GM12878 (cell line): ENCODE measurements at regions not wholly inside any gene's neighbourhood (a gene's known extent, or its start where the extent isn't known, plus 50 kb on each side); places are given as distances from the start of the nearest gene placed in this dataset.
A peak's percentile ranks its signal among the peaks of the same experiment; 100 is the strongest.

Experiments used
- ATAC-seq: fragments of 200-7000 bp; cut with Tn5 transposase; 3 replicates; pipeline ENCODE4 v1.9.1; 2020; ENCODE audit warnings: mild to moderate bottlenecking, moderate library complexity
- BruUV-seq: library from RNA; stranded (reverse); fragments of 400-500 nt; replicated peaks from 2 replicates; lab custom pipeline; 2021; lab: Mats Ljungman, UMichigan
- CTCF ChIA-PET: fragments of 300-600 bp; sonication (Branson Sonifier 250); formaldehyde crosslinking; extraction: SDS; loops from one replicate; lab custom pipeline; 2021; ENCODE audit warnings: inconsistent platforms; lab: Yijun Ruan, JAX
- POLR2A ChIA-PET: fragments of 350-600 bp; formaldehyde crosslinking; extraction: SDS; loops from one replicate; lab custom pipeline; 2021; ENCODE audit warnings: inconsistent platforms; lab: Charles Lee
- RAD21 ChIA-PET: fragments of 300-600 bp; sonication (Branson Sonifier 250); formaldehyde crosslinking; loops from one replicate; lab custom pipeline; 2023; ENCODE audit warnings: antibody characterized with exemption; ENCODE audit not compliant: unreplicated experiment; lab: Charles Lee
- SMC1A ChIA-PET: fragments of 300-600 bp; sonication (Branson Sonifier 250); formaldehyde crosslinking; loops from one replicate; lab custom pipeline; 2023; ENCODE audit not compliant: unreplicated experiment, uncharacterized antibody; lab: Charles Lee
- DNase-seq: peaks from one replicate; pipeline ENCODE4 v3.0.0-alpha.2; 2011; ENCODE audit warnings: low read depth, low spot score
- FAIRE-seq: peaks from 3 replicates; lab custom pipeline; 2011; peaks lifted over from hg19 to GRCh38; lab: Jason Lieb, UNC
- H2AFZ ChIP-seq: 2 replicates; pipeline ENCODE4 v1.6.0; 2011; ENCODE audit warnings: low read depth, low read length, control low read depth; ENCODE audit not compliant: control insufficient read depth
- H3K27ac ChIP-seq: 2 replicates; pipeline ENCODE4 v1.5.1; 2011; ENCODE audit warnings: control low read depth; ENCODE audit not compliant: control insufficient read depth, insufficient read depth
- H3K27me3 ChIP-seq, 2 experiments: replicated peaks in 1 of 2; 2 replicates each; pipeline versions ENCODE4 v1.6.0 to v1.6.1; 2011; ENCODE audit warnings: low read length in 1 of 2; ENCODE audit not compliant: control insufficient read depth in 2 of 2, insufficient read depth in 2 of 2
- H3K36me3 ChIP-seq, 2 experiments: 2 replicates each; pipeline ENCODE4 v1.5.1; 2011; ENCODE audit warnings: low read length in 1 of 2; ENCODE audit not compliant: control insufficient read depth in 2 of 2, insufficient read depth in 2 of 2
- H3K4me1 ChIP-seq: 2 replicates; pipeline ENCODE4 v1.6.1; 2011; ENCODE audit warnings: mild to moderate bottlenecking, low read length, moderate library complexity, mixed read lengths; ENCODE audit not compliant: control insufficient read depth, insufficient read depth
- H3K4me2 ChIP-seq: 2 replicates; pipeline ENCODE4 v1.6.0; 2011; ENCODE audit warnings: control low read depth; ENCODE audit not compliant: control insufficient read depth, insufficient read depth
- H3K4me3 ChIP-seq: fragments of 200-600 bp; sonication (generic); 2 replicates; pipeline ENCODE4 v1.5.1; 2016
- H3K79me2 ChIP-seq: 2 replicates; pipeline ENCODE4 v1.6.0; 2011; ENCODE audit warnings: low read length; ENCODE audit not compliant: control insufficient read depth, insufficient read depth
- H3K9ac ChIP-seq: 2 replicates; pipeline ENCODE4 v1.8.0; 2011; ENCODE audit warnings: low read length, control low read depth, mixed read lengths; ENCODE audit not compliant: control insufficient read depth, insufficient read depth
- H3K9me3 ChIP-seq: replicated peaks from 3 replicates; pipeline ENCODE4 v1.5.1; 2011; ENCODE audit warnings: mild to moderate bottlenecking, low read length; ENCODE audit not compliant: control insufficient read depth, insufficient read depth
- H4K20me1 ChIP-seq: 2 replicates; pipeline ENCODE4 v1.6.0; 2011; ENCODE audit not compliant: control insufficient read depth, insufficient read depth
- ATF7 ChIP-seq: fragments of 450-650 bp; IDR thresholded peaks from 2 replicates; pipeline ENCODE4 v1.6.1; 2016; ENCODE audit warnings: low read depth, mild to moderate bottlenecking
- BCL3 ChIP-seq: IDR thresholded peaks from 2 replicates; pipeline ENCODE4 v1.6.1; 2011; ENCODE audit warnings: borderline replicate concordance, low read depth, mild to moderate bottlenecking, moderate library complexity, low read length; ENCODE audit not compliant: insufficient read depth, poor library complexity, severe bottlenecking
- EZH2 ChIP-seq: IDR thresholded peaks from 2 replicates; pipeline ENCODE4 v1.6.1; 2012; ENCODE audit warnings: low read depth, mild to moderate bottlenecking, control low read depth, inconsistent platforms, low read length, borderline replicate concordance; ENCODE audit not compliant: control insufficient read depth
- HDAC2 ChIP-seq: fragments of 200-600 bp; sonication (generic); IDR thresholded peaks from 2 replicates; pipeline ENCODE4 v1.6.1; 2017
- JUNB ChIP-seq: IDR thresholded peaks from 2 replicates; pipeline ENCODE4 v1.6.1; 2016; ENCODE audit warnings: antibody characterized with exemption, mild to moderate bottlenecking
- NBN ChIP-seq: fragments of 450-650 bp; IDR thresholded peaks from 2 replicates; pipeline ENCODE4 v1.6.1; 2016
- NFXL1 ChIP-seq: fragments of 450-650 bp; IDR thresholded peaks from 2 replicates; pipeline ENCODE4 v1.6.1; 2017; ENCODE audit warnings: antibody characterized with exemption, mild to moderate bottlenecking, borderline replicate concordance
- NFYA ChIP-seq: IDR thresholded peaks from 2 replicates; pipeline ENCODE4 v1.6.1; 2011; ENCODE audit warnings: low read depth, mild to moderate bottlenecking, low read length, improper control_type of control experiment, borderline replicate concordance
- WGBS: methylation state at CpG from one replicate; pipeline ENCODE4 v1.1.6; 2016; ENCODE audit warnings: low lambda C conversion rate; ENCODE audit not compliant: insufficient replicate concordance, insufficient coverage; ENCODE audit errors: missing lambda C conversion rate; 5-methylcytosine and 5-hydroxymethylcytosine counted together
- in situ Hi-C: fragments of 300-500 bp; cut with MboI; formaldehyde crosslinking; loops from 9 replicates; pipeline ENCODE4 v1.14.3; 2018; ENCODE audit warnings: mixed read lengths
- intact Hi-C: fragments of 100-400 bp; cut with micrococcal nuclease; formaldehyde crosslinking; loops from one replicate; pipeline ENCODE4 v1.14.2; 2022; ENCODE audit not compliant: unreplicated experiment

GRCh38 chr5:6006838-6007314 is 371.5 kb downstream of the MED10 start:
- Histone ChIP-seq H3K4me2 (no peak overlapping the region), H3K27me3 (no peaks in the 10 kb centered on the region), H3K36me3 (no peaks in the 10 kb centered on the region), H4K20me1 (no peaks in the 10 kb centered on the region), H3K4me3 (no peak overlapping the region), H2AFZ (no peak overlapping the region), H3K79me2 (no peaks in the 10 kb centered on the region), H3K9ac (no peak overlapping the region), H3K4me1 (no peaks in the 10 kb centered on the region), H3K9me3 (no peaks in the 10 kb centered on the region), H3K27ac (no peak overlapping the region)
- FAIRE-seq, result no peak
- in situ Hi-C loops, result no loop called here
- ChIA-PET RAD21 (no interaction called here), SMC1A (no interaction called here), POLR2A (no interaction called here), CTCF (no interaction called here)
- ATAC-seq, result no peak
- BruUV-seq, result no TSS peak
- intact Hi-C loops, result no loop called here
- TF ChIP-seq JUNB (no peak), NBN (no peak), NFYA (no peak), EZH2 (no peak), ATF7 (no peak), HDAC2 (no peak), BCL3 (peak; percentile 80), NFXL1 (no peak)
- WGBS, result 65% methylated on average over 4 of the region's 9 CpGs
- no peak for DNase-seq
